ENCODE measurements at regions not wholly inside any gene's neighbourhood (a gene's known extent, or its start where the extent isn't known, plus 50 kb on each side); places are given as distances from the start of the nearest gene placed in this dataset.
"Not testable (repeated sequence)": the region's sequence is repeated elsewhere in the genome, so short reads cannot be mapped to it uniquely, and the experiment has no call there.

- H3K27ac Mint-ChIP-seq; H3K4me1 Mint-ChIP-seq; DNase-seq; ATAC-seq; H3K9me3 Mint-ChIP-seq; intact Hi-C loops (cut with micrococcal nuclease); H3K27ac ChIP-seq (ENCODE audit: low read length); H3K36me3 ChIP-seq (ENCODE audit: control insufficient read depth, insufficient read depth, low read length); H3K36me3 Mint-ChIP-seq; H3K4me3 Mint-ChIP-seq; H3K4me1 ChIP-seq (ENCODE audit: control insufficient read depth, insufficient read depth, low read length); H3K4me3 ChIP-seq (ENCODE audit: low read length); H3K9me3 ChIP-seq (ENCODE audit: control insufficient read depth, insufficient read depth, low read length); H3K27me3 ChIP-seq (ENCODE audit: control insufficient read depth, insufficient read depth, low read length): not testable (repeated sequence)
- H3K27me3 Mint-ChIP-seq (ENCODE audit: low read depth in 2 of 2), result peaks cover 16 to 23% of the 10 kb centered on the region in 2 donors
- WGBS (ENCODE audit: insufficient coverage), result 90% methylated on average over 11 of the region's 12 CpGs
These were observed 50.4 kb upstream of the TTC34 start for GRCh38 chr1:2851918-2852317.

GRCh38 chr1:2853711-2854110, 52.2 kb upstream of the TTC34 start:
- H3K27ac Mint-ChIP-seq, result no peak overlapping the region
- H3K9me3 ChIP-seq (ENCODE audit: control insufficient read depth, insufficient read depth, low read length), result no peaks in the 10 kb centered on the region
- no peaks in the 10 kb centered on the region for H3K36me3 Mint-ChIP-seq
- H3K4me3 ChIP-seq (ENCODE audit: low read length), result no peak overlapping the region
- H3K36me3 ChIP-seq (ENCODE audit: control insufficient read depth, insufficient read depth, low read length), result no peaks in the 10 kb centered on the region
- peaks cover 5 to 10% of the 10 kb centered on the region in 2 donors for H3K27me3 Mint-ChIP-seq (ENCODE audit: low read depth in 2 of 2)
- H3K4me1 ChIP-seq (ENCODE audit: control insufficient read depth, insufficient read depth, low read length), result no peaks in the 10 kb centered on the region
- H3K4me3 Mint-ChIP-seq, result no peak overlapping the region
- H3K9me3 Mint-ChIP-seq, result no peaks in the 10 kb centered on the region
- DNase-seq (no peak), ATAC-seq (peak in 1 of 3 donors; percentile 7)
- H3K27me3 ChIP-seq (ENCODE audit: control insufficient read depth, insufficient read depth, low read length), result no peaks in the 10 kb centered on the region
- peaks cover 0 to 2% of the 10 kb centered on the region in 2 donors for H3K4me1 Mint-ChIP-seq
- WGBS (ENCODE audit: insufficient coverage), result 84% methylated on average over 9 of the region's 9 CpGs
- no peak overlapping the region for H3K27ac ChIP-seq (ENCODE audit: low read length)
- TF ChIP-seq CTCF (IDR thresholded peaks at IDR 0.05), result no peak
- intact Hi-C loops (cut with micrococcal nuclease), result no loop called here

GRCh38 chr1:2854151-2854550, 52.7 kb upstream of the TTC34 start:
- Histone ChIP-seq H3K36me3 (ENCODE audit: control insufficient read depth, insufficient read depth, low read length) (no peaks in the 10 kb centered on the region), H3K27me3 (ENCODE audit: control insufficient read depth, insufficient read depth, low read length) (no peaks in the 10 kb centered on the region), H3K9me3 (ENCODE audit: control insufficient read depth, insufficient read depth, low read length) (no peaks in the 10 kb centered on the region), H3K27ac (ENCODE audit: low read length) (no peak overlapping the region), H3K4me1 (ENCODE audit: control insufficient read depth, insufficient read depth, low read length) (no peaks in the 10 kb centered on the region), H3K4me3 (ENCODE audit: low read length) (no peak overlapping the region)
- no peak overlapping the region for H3K4me3 Mint-ChIP-seq
- no peak overlapping the region for H3K27ac Mint-ChIP-seq
- peaks cover under 1 to 6% of the 10 kb centered on the region in 2 donors for H3K27me3 Mint-ChIP-seq (ENCODE audit: low read depth in 2 of 2)
- no peak for TF ChIP-seq CTCF (IDR thresholded peaks at IDR 0.05)
- H3K36me3 Mint-ChIP-seq, result no peaks in the 10 kb centered on the region
- whole genome bisulfite sequencing (ENCODE audit: insufficient coverage), result 88% methylated on average over 13 of the region's 13 CpGs
- no peak for DNase-seq
- intact Hi-C loops (cut with micrococcal nuclease), result no loop called here
- peaks cover 0 to 4% of the 10 kb centered on the region in 2 donors for H3K4me1 Mint-ChIP-seq
- ATAC-seq, result peak in 1 of 3 donors; percentile 25
- H3K9me3 Mint-ChIP-seq, result no peaks in the 10 kb centered on the region

GRCh38 chr1:2854611-2855010, 53.1 kb upstream of the TTC34 start:
- TF ChIP-seq CTCF (IDR thresholded peaks at IDR 0.05), result no peak
- Mint-ChIP-seq H3K27ac (no peak overlapping the region), H3K4me1 (peaks cover 0 to 4% of the 10 kb centered on the region in 2 donors), H3K36me3 (no peaks in the 10 kb centered on the region), H3K27me3 (ENCODE audit: low read depth in 2 of 2) (peaks cover 0 to 6% of the 10 kb centered on the region in 2 donors), H3K4me3 (no peak overlapping the region), H3K9me3 (no peaks in the 10 kb centered on the region)
- DNase-seq (no peak), ATAC-seq (peak in 1 of 3 donors; percentile 5)
- no peaks in the 10 kb centered on the region for H3K27me3 ChIP-seq (ENCODE audit: control insufficient read depth, insufficient read depth, low read length)
- H3K4me3 ChIP-seq (ENCODE audit: low read length), result no peak overlapping the region
- H3K36me3 ChIP-seq (ENCODE audit: control insufficient read depth, insufficient read depth, low read length), result no peaks in the 10 kb centered on the region
- intact Hi-C loops (cut with micrococcal nuclease), result no loop called here
- H3K9me3 ChIP-seq (ENCODE audit: control insufficient read depth, insufficient read depth, low read length), result no peaks in the 10 kb centered on the region
- WGBS (ENCODE audit: insufficient coverage), result 87% methylated on average over 11 of the region's 11 CpGs
- H3K4me1 ChIP-seq (ENCODE audit: control insufficient read depth, insufficient read depth, low read length), result no peaks in the 10 kb centered on the region
- no peak overlapping the region for H3K27ac ChIP-seq (ENCODE audit: low read length)

Measured in natural killer cell (primary cell).